HG02885 (cell line): ENCODE measurements at regions not wholly inside any gene's neighbourhood (a gene's known extent, or its start where the extent isn't known, plus 50 kb on each side); places are given as distances from the start of the nearest gene placed in this dataset.
"Not testable (repeated sequence)": the region's sequence is repeated elsewhere in the genome, so short reads cannot be mapped to it uniquely, and the experiment has no call there.

Experiments
- ATAC-seq: cut with Tn5 transposase; IDR thresholded peaks from one replicate; pipeline ENCODE4 v1.9.1; 2021; ENCODE audit warnings: mild to moderate bottlenecking; ENCODE audit not compliant: unreplicated experiment, poor library complexity

- no peak for ATAC-seq
These were observed 452.0 kb downstream of the MFSD1 start for GRCh38 chr3:159253860-159254259.

- ATAC-seq, result no peak
These were observed 456.1 kb downstream of the MFSD1 start for GRCh38 chr3:159257954-159258353.

- ATAC-seq, result no peak
These were observed 457.1 kb downstream of the MFSD1 start for GRCh38 chr3:159258934-159259333.

- ATAC-seq, result peak; percentile 65
These were observed 458.3 kb downstream of the MFSD1 start for GRCh38 chr3:159260049-159260662.

- not testable (repeated sequence) for ATAC-seq
These were observed 459.5 kb downstream of the MFSD1 start for GRCh38 chr3:159261333-159261732.

- no peak for ATAC-seq
These were observed 462.1 kb downstream of the MFSD1 start for GRCh38 chr3:159263750-159264553.

GRCh38 chr3:159265705-159266104 lies 463.9 kb downstream of the MFSD1 start:
- ATAC-seq, result no peak

GRCh38 chr3:159266779-159267178 lies 464.9 kb downstream of the MFSD1 start:
- peak; percentile 73 for ATAC-seq

- ATAC-seq, result no peak
These were observed 470.1 kb downstream of the MFSD1 start for GRCh38 chr3:159271799-159272512.

- no peak for ATAC-seq
These were observed 471.2 kb downstream of the MFSD1 start for GRCh38 chr3:159273070-159273469.

GRCh38 chr3:159273608-159274007 lies 471.8 kb downstream of the MFSD1 start:
- no peak for ATAC-seq

- no peak for ATAC-seq
These were observed 473.9 kb downstream of the MFSD1 start for GRCh38 chr3:159275741-159276140.

GRCh38 chr3:159277814-159278213 lies 476.0 kb downstream of the MFSD1 start:
- ATAC-seq, result no peak

GRCh38 chr3:159280386-159281191 lies 478.7 kb downstream of the MFSD1 start:
- ATAC-seq, result no peak

GRCh38 chr3:159293493-159293892 lies 491.6 kb downstream of the MFSD1 start:
- ATAC-seq, result no peak

- no peak for ATAC-seq
These were observed 500.1 kb downstream of the MFSD1 start for GRCh38 chr3:159301961-159302360.

GRCh38 chr3:159305017-159305416 lies 503.2 kb downstream of the MFSD1 start:
- no peak for ATAC-seq

GRCh38 chr3:159316706-159317105 lies 514.9 kb downstream of the MFSD1 start:
- ATAC-seq, result not testable (repeated sequence)

GRCh38 chr3:159319156-159319555 lies 517.3 kb downstream of the MFSD1 start:
- ATAC-seq, result no peak

GRCh38 chr3:159322322-159322939 lies 520.6 kb downstream of the MFSD1 start:
- peak; percentile 92 for ATAC-seq
